Fibroblast of upper back skin (primary cell): ENCODE measurements at regions not wholly inside any gene's neighbourhood (a gene's known extent, or its start where the extent isn't known, plus 50 kb on each side); places are given as distances from the start of the nearest gene placed in this dataset.

ENCODE experiments used
- DNase-seq: peaks from one replicate; pipeline ENCODE4 v3.0.0-alpha.2; 2013

DNA sequence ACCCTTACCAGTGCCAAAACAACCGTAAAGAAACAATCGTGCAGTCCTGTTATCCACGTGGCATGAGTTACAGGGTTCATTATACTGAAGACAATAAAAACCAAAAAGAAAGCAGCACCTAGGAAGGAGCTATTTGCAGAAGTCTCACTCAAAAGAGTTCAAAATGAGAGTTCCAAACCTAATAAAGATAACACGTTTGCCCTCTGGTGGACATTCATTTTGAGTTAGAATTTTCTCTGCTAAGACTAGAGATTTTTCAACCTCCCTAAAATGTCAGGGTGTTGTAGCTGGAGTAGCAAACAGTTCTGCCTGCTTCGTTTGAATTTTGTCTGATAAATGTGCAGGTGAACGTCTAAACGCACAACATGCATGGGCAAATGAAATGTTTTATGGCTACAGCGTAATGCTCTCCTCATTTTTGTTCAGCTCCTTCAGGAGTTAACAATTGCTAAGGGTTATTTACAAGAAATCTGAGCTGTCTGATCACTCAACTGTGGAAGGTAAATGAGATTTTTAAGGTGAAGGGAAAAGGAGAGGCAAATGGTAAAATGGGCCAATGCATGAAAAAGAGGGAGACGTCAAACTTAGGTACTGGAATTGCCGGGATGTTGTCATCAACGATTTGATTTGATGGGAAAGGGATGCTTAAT is 1067.9 kb upstream of the EEF2KMT start:
- peak; percentile 1 for DNase-seq

DNA sequence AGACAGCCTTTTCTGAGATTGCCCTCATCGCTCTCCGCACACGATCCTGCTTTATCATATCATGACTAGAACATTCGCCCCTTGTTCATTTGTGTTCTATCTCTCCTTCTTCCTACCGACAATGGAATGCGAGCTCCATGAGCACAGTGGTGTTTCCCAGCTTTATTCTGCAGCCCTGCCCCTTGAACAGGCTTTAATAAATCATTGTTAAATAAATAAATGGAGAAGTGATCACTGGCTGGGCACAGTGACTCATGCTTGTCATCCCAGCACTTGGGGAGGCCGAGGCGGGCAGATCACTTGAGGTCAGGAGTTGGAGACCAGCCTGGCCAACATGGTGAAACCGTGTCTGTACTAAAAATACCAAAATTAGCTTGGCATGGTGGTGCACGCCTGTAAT is 1063.3 kb upstream of the EEF2KMT start:
- no peak for DNase-seq

DNA sequence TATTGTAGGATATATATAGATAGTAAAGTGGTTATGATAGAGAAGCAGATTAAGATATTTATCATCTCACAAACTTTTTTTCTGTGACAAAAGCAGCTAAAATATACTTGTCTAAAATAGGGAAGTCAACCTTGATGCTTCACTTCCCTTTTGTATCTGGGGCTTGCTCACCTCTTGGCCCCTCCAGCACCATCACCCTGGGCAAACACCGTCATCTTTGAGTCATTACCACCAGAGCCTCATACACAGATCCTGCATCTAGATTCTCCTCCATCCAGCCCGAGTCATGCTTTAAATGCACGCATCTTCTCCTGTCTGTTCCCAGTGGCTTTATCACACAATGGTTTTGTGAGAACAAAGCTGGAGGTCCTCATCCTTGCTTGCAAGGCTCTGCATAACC is 1062.7 kb upstream of the EEF2KMT start:
- DNase-seq: no peak

DNA sequence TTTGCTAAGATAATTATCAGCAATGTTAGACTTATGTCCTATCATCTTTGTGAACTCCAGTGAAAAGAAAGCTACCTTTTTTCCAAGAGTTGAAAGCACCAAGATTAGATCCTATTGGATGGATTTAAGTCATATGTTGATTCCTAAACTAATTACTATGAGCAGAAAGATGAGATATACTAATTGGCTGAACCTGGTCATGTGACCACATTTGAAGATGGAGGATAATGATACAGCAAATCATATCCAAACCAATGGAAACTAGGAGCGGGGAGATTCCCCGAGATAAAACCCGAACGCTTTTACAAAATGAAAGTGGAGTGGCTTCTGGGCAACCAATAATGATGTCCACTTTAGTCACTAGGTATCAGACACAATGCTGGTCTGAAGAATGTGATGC is 1060.2 kb upstream of the EEF2KMT start:
- no peak for DNase-seq

DNA sequence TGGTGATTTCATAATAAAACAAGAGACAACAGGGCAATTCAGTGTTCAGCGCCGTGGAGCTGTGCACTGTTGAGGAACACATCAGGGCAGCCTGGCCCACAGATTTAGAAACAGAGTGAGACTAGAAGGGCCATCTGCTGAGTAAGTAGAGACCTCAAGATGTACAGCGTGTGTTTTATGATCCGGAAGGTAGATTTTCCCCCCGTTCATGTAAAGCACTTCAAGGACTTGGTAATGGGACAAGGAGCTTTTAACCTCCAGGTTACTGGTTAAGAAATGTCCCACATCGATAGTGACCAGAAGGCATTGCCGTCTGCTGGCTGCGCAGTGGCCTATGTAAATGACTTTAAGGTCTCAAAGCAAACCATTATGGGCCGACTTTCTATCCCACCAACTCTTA is 1057.7 kb upstream of the EEF2KMT start:
- no peak for DNase-seq

DNA sequence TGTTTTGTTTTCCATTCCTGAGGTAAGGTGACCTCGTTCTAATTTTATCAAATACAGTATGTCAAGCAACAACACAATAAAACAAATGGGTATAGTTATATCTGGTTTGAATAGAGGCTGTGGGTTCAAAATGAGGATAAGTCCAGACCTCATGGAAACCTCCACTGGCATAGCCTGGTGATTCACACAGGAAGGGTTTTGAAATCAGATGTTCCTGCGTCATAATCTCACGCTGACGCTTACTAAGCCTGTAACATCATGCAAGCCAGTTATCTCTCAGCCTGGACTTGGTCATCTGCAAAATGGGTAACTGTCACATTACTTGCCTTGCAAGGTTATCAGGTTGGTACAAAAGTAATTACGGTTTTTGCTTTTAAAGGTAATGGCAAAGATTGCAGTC is 1056.3 kb upstream of the EEF2KMT start:
- no peak for DNase-seq

DNA sequence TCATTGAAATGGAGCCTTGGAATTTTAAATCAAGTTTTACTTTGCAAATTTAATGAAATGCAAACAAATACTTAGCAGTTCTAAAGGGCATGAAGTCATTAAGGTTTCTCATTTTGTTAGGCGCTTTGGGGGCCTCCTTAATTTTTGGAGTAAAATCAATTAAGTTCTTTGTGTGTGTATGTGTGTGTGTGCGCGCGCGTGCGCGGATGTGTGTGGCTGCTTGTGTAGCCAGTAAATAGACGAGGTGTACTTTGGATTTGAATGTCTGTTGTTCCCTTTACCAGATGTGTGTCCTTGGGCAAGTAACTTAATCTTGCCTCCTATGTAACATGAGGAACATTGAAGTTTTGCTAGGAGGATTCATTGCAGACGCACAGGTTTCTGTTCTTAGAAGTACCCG is 1051.4 kb upstream of the EEF2KMT start:
- DNase-seq: no peak

DNA sequence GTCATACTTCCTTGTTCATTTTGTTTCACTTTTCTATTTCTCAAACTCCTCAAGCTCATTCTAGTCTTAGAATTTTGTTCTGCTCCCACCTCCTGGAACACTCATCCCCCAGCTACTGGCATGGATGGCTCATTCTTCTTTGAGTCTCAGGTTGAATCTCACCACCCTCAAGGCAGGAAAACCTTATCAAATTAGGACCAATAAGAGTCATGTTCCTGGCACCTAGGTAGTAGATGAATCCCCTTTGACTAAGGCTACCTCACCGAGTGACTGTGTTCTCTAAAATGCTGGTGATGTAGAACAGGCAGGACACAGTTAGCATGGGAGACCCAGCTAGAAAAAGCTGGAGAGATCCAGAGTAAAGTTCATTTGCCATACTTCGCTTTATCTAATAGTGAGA is 1050.8 kb upstream of the EEF2KMT start:
- no peak for DNase-seq

DNA sequence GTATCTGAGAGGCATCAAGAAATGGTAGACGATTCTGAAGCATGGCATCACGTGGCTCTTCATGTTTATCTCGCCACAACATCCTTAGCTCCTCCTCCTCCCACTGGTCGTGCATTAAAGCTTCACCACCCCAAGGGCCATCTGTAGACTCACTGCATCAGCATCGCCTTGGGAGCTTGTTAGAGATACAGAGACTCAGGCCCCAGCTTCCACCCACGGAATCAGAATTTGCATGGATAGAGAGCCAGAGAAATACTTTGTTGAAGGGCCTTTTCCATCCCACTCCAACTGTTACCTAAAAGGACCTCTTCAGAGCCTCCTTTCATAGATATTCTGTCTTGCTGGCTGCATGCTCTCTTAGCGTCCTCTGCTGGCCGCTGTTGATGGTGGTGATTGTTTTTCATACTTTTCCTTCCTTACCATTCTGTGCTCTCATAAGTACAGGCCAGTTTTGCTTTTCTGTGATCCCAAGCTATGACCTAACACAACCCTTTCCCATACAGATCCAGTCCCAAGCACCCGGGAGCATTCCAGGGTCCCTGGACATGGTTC is 1049.4 kb upstream of the EEF2KMT start:
- no peak for DNase-seq

DNA sequence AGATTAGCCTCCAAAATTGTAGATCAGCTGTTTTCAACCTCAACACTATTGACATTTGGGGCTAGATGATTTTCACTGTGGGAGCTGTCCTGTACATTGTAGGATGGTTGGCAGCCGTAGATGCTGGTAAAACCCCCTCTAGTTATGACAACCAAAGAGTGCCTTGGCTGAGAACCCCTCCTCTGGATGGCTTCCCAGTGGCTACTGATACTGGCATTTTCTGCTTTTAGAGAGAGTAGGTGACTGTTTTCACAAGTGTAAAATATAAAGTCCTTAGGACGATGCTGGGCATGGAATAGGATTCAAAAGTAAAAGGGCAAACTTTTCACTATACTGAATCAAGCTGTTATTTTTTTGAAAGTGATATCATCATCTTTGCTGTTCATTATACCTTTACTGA is 1048.8 kb upstream of the EEF2KMT start:
- DNase-seq: no peak

DNA sequence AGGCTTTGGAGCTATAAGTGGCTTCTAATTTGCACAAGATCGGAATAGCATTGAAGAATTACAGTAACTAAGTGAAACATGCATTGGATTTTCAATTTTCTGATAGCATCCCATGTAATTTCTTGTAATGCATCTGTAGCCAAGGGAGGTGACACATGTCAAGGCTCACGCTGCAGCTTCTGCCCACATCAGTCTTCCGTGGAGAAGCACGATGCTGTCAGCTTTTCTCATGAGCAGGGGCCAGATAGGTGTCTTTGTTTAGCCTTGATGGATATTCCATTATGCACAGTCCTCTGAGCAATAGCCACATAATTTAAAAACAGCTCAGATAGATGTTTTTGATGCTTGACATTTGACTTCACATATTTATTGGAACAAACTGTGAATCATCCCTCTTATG is 1046.9 kb upstream of the EEF2KMT start:
- no peak for DNase-seq

DNA sequence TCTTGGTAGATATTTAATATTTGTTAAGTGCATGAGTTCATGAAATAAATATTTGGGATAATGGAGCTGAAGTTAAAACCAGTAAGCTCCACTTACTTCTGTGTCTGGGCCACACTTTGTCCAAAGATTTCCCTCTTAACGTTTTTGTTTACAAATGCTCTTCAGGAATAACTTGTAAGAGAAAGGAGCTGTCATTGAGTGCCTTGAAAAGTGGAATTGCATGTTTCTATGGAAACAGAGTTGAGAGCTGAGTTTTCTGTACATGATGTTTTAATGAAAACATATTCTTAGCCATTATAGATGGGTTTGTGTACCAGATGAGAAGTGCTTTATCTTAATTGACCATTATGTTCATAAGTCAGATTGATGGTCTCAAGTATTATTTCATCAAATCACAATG is 1045.4 kb upstream of the EEF2KMT start:
- DNase-seq: no peak

DNA sequence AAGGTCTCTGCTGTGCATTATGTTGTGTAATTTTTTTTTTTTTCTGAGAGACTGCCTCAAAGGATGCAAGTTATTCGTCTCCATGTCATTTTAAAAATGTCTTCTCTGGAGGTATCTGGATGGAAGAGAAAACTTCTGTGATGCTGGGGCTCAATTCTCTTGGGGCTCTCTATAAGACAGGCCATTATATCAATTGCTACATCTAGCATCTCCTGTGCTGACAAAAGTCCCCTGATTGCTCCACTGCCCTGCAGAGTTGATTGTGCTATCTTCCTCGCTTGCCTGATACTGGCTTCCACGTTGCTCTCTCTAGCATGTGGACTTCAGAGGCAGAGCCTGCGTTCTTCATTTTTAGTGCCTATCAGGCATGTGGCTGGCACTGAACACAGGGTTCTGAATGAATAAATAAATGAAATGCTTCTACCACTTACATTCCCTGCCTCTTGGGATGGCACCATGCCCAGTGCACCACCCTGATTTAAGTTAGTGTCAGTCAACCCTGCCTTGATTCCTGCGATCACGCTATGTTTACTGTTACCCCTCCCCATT is 1035.5 kb upstream of the EEF2KMT start:
- DNase-seq: no peak

DNA sequence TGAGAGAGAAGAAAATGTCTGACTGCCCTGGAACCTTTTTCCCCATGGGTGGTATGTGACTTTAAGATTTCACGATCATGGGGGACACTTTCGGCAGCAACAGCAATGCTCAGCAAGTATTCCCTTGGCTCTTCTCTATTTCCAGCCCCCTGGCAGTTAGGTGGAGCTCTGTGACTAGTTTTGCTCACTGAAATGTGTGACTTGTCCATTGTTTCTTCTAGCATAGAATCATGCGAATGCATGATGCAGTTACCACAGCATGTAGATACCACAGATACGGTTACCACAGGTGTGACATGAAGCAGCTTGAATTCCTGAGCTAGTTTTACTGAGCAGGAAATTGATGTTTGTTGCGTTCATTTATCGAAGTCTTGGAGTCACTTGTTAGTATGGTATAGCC is 1034.5 kb upstream of the EEF2KMT start:
- no peak for DNase-seq

DNA sequence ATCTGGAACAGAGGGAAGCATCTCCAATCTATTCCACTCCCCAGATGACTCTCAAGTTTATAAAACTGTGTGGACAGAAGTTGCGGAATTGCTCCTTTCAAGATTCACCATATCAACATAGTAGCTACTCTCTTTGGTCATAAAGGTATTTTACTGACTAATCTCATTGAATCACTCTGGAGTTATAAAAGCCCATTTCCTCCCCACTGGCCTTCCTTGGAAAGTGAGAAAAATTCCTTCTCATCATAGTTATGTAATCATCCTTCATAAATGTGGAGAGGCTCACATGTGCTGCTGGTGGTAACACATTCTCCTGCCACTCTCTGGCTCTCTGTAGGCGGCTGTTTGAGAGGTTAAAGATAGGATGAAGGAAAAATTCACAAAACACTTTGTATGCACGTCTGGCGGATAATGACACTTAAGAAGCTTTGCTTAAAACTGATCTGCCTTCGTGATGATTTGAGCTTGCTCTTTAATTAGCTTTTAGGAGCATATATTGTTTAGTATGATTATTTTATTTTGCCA is 1034.0 kb upstream of the EEF2KMT start:
- DNase-seq: no peak

DNA sequence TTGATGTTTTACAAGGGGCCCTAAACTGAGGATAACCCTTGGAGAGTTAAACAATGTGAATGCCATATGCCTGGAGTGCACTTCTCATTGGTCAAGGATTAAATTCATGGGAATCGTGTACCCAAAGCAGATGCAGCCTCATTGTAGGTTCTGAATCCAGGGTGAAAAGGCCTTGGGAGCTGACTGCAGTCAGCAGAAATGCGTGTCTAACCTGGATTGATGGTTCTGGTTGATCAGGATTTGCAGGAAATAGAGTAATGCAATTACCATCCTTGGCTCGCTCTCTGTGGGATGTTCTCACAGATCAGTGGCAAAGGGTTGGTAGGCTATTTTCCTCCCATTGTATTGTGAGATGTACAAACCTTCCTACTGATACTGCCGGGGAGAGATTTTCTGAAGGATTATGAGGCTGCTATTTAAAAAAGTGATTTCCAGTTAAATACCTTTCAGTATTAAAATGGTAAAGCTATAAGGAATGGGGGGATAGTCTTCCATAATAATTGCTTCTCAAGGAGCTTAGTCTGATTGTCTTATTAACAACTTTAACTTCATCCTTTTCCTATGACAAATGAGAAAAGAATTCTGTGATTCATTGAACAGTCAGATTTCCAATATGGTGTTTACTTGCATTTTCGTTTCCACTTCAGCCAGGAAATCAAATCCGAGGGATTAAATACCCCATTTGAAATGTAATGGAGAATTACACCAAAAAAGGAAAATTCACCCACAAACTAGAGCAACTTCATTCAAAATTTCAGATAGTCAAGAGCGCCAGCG is 1028.1 kb upstream of the EEF2KMT start:
- DNase-seq: peak; percentile 57

DNA sequence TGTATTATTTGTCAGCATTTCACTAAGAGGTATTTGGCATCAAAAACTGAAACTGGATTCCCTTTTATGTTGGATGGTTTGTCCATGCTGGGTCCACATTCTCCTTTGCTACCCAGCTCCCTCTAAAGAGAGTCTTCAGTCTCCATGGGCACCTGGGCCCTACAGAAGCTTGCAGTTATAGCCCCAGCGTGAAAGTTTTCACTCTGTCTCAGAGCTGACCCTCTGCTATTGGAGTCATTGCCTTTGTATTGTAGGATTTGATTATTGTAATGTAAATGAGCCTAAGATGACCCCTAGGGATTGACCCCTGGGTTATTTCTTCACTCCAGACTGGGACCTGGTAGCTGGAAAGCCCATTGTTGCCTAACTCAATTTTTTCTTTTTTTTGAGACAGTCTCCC is 1026.5 kb upstream of the EEF2KMT start:
- DNase-seq: no peak

DNA sequence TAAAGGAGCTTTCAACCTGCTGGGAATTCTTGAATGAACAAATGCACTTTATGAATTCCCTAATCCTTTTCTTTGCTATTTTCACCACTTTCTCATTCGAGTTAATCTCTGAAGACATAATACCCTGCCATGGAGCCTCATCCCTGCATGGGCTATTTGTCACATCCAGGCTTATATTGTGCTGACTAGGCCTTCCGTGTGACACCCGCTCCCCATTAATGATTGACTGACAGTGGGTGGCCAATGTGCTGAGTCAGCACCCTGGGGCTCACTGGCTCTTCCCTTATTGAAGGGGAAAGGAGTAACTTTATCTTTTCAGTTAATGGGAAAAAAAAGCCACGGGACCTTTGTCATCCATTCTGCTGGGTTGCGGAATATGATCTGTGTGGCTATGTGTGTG is 1024.8 kb upstream of the EEF2KMT start:
- no peak for DNase-seq

DNA sequence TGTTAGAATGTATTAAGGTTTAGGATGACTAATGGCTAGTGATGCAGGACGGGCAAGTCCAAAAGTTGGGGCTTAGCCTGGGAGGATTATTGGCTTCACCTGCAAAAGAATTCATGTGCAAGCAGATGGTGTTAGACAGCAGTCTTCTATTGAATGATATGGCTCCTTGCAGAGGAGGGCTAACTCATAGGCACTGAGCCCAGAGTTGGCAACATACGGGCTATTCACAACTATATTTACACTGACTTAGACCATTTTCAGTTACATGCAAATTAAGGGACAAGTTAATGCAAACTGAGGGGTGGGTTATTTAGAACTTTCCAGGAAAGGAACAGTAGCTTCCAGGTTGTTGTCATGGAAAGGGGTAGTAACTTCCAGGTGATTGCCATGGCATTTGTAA is 1017.1 kb upstream of the EEF2KMT start:
- DNase-seq: no peak

DNA sequence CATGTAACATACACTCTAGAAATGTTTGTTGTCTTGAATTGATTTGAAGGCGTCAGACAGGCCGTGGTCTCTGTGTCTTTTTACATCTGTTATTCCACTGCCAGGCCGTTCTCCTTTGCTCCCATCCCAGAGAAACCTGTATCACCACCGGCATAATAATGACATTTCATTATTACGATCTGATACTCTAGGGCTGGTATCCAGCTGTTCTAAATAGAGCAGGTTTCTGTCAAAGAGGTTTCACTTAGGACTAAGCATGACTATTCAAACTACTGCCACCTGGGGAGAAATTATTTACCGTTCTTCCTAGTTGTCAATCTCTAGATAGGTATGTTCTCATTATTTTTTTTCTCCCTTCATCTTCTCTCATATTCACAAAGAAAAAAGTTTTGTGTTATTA is 1016.2 kb upstream of the EEF2KMT start:
- DNase-seq: no peak

DNA sequence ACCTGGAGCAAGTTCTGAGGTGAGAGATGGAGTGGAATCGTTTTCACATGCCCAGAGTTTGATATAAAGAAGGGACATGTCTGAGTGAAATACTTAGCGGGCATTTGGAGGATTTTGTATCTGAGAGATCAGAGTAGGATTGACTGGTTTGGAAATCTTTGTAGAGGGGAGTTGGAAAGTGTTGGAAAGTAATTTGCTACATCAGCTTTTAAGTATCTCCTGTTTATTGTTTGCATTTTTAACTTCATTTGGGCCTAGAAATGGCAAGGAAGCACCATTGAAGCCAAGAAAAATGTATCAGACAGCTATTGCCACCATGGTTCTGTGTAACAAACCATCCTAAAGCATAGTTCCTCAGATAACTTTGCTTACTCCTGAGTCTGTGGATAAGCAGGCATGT is 1015.1 kb upstream of the EEF2KMT start:
- DNase-seq: no peak

DNA sequence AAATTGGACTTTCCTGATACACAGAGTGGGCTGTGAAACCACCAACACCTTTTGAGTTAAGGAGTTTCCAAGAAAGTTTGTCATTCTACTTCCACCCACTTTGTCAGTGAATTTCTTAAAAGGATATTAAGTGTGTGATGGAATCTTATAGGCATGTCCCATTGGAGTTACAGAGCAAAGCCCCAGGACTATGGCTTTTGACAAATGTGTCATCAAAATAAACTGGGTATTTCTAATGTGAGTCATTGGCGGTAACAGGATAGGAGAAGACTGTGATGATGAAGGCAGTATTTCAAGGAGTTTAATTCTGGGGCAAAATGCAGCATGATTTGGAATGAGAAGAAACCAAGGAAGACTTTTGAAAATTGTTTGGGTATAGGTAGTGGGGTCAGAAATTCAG is 1013.8 kb upstream of the EEF2KMT start:
- DNase-seq: peak; percentile 24

DNA sequence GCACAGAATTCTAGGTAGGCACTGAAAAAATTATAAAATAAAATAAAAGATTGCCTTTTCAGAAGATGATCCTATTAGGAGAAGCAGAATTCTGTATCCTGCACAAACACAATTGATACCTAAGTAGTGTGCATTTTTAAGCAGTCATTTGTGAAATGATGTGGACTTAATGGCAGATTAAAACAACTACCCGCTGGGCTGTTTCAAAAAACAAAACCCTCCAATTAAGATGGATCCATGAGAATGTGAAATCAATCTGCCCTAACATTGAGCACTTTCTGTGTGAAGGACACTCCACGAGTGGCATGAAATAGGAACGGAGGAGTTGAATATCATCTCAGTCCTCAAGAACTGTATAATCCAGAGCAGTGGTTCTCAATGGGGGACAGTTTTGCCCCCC is 1012.8 kb upstream of the EEF2KMT start:
- no peak for DNase-seq

DNA sequence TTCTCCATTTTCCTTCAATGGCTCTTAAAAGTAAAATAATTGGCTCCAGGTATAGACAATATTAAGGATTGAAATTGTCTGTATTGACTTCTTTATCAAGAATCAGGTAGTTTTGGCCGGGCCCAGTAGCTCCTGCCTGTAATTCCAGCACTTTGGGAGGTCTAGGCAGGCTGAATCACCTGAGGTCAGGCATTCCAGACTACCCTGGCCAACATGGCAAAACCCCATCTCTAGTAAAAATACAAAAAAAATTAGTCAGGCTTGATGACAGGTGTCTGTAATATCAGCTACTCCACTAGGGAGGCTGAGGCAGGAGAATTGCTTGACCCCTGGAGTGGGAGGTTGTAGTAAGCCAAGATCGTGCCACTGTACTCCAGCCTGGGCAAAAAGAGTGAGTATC is 1008.5 kb upstream of the EEF2KMT start:
- no peak for DNase-seq
